Large intestine (tissue), 3 donors: ENCODE measurements at regions not wholly inside any gene's neighbourhood (a gene's known extent, or its start where the extent isn't known, plus 50 kb on each side); places are given as distances from the start of the nearest gene placed in this dataset.

Experiments used
- DNase-seq, 2 donors: peaks; one replicate each; pipeline versions ENCODE4 v3.0.0 to v3.0.0-alpha.2; 2013
- H3K27ac ChIP-seq: one replicate; pipeline ENCODE4 v1.5.1; 2013; ENCODE audit warnings: low read length
- H3K27me3 ChIP-seq: 2 replicates; pipeline ENCODE4 v1.6.1; 2013; ENCODE audit warnings: low read length; ENCODE audit not compliant: control insufficient read depth, insufficient read depth
- H3K36me3 ChIP-seq: 2 replicates; pipeline ENCODE4 v1.6.1; 2013; ENCODE audit warnings: low read length; ENCODE audit not compliant: control insufficient read depth, insufficient read depth
- H3K4me1 ChIP-seq: one replicate; pipeline ENCODE4 v1.6.1; 2013; ENCODE audit warnings: low read length; ENCODE audit not compliant: control insufficient read depth, insufficient read depth
- H3K4me3 ChIP-seq: one replicate; pipeline ENCODE4 v1.5.1; 2013; ENCODE audit warnings: low read length
- H3K9me3 ChIP-seq: one replicate; pipeline ENCODE4 v1.6.1; 2013; ENCODE audit warnings: mild to moderate bottlenecking, low read depth, low read length, moderate library complexity; ENCODE audit not compliant: control insufficient read depth
- WGBS: methylation state at CpG from one replicate; pipeline ENCODE4 v1.1.5; 2013; ENCODE audit warnings: low lambda C conversion rate; ENCODE audit not compliant: insufficient coverage; 5-methylcytosine and 5-hydroxymethylcytosine counted together

DNA sequence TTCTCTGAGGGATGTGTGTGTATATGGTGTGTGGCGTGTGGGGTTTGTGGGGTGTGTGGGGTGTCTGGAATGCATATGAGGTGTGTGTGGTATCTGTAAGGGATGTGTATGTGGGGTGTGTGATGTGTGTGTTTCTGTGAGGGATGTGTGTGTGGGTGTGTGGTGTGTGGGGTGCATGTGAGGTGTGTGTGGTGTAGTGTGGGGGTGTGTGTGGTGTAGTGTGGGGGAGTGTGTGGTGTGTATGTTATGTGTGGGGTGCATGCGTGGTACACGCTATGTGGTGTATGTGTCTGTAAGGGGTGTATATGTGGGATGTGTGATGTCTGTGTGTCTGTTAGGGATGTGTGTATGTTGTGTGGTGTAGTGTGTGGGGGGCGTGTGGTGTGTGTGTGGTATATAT is 300.0 kb downstream of the FGF9 start:
- no peak for DNase-seq
- H3K4me1 ChIP-seq = no peaks in the 10 kb centered on the region
- H3K27me3 ChIP-seq = no peaks in the 10 kb centered on the region
- no peaks in the 10 kb centered on the region for H3K9me3 ChIP-seq
- H3K4me3 ChIP-seq = no peak overlapping the region
- 93% methylated on average over 3 of the region's 4 CpGs for WGBS
- no peak overlapping the region for H3K27ac ChIP-seq
- H3K36me3 ChIP-seq = no peaks in the 10 kb centered on the region

DNA sequence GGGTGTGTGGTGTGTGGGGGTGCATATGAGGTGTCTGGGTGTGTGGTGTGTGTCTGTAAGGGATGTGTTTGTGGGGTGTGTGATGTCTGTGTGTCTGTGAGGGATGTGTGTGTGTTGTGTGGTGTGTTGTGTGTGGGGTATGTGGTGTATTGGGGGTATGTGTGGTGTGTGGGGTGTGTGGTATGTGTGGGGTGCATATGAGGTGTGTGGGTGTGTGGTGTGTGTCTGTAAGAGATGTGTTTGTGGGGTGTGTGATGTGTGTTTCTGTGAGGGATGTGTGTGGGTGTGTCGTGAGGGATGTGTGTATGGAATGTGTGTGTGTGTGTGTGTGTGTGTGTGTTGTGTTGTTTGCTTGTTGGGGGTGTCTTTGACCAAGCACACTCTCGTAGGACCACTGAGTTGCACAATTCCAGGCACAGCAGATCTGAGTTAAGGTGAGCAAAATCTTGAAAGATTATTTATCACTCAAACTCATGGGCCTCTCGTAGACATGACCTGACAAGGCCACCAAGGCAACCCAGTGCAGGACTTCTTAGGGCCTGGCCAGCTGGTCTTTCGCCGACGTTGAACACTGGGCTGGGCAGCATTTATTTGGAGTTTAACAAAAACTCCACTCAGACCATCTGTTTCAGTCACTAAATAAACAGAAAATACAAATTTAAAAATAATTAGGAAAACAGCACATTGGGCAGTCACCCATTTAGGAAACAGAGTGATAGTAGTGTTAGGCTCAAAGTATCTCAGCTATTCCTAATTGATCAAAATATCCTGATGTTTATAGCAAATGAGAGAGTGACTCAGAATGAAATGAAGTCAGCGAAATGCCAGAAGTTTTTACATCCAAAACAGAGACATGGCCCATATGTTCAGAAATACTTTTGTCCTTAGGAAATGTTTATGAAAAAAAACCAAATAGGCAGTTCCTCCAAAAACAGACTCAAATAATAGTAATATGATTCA is 301.1 kb downstream of the FGF9 start:
- Histone ChIP-seq H3K4me1 (no peaks in the 10 kb centered on the region), H3K4me3 (no peak overlapping the region), H3K27ac (peak overlapping the region; percentile 15), H3K9me3 (no peaks in the 10 kb centered on the region), H3K27me3 (no peaks in the 10 kb centered on the region), H3K36me3 (no peaks in the 10 kb centered on the region)
- peak; percentile 12 to 24 for DNase-seq
- 60% methylated on average over 1 of the region's 7 CpGs for WGBS

DNA sequence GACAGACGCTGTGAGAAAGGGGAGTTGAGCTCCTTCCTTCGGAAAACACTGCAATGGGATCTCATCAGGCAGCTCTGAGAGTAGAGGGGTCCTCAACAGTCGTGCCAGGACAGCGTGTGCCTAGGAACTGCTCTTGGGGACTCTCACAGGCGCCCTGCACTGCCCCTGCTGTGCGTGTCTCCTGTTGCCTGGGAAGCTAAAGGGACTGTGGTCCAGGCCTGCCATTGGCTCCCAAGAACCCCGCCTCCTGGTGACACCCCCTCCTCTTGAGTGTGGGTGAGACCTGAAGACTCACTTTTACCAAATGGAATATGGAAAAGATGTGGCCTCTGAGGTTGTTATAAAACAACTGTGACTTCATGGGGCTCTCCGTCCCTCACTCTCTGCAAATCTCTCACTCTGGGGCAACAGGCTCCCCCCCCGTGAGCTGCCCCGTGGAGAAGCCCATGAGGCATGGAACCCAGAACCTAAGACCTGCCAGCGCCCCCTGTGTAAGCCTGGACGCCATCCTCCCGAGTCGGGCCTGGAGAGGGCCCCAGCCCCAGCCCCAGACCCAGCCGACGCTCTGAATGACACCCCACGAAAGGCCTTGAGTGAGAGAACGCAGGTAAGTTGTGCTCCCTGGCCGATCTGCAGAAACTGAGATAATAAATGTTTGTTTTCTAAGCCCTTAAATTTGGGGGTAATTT is 302.7 kb downstream of the FGF9 start:
- no peak for DNase-seq
- no CpG with 5 or more reads among the region's 19 CpGs for WGBS
- Histone ChIP-seq H3K9me3 (no peaks in the 10 kb centered on the region), H3K36me3 (no peaks in the 10 kb centered on the region), H3K4me1 (no peaks in the 10 kb centered on the region), H3K27me3 (no peaks in the 10 kb centered on the region), H3K27ac (no peak overlapping the region), H3K4me3 (no peak overlapping the region)

DNA sequence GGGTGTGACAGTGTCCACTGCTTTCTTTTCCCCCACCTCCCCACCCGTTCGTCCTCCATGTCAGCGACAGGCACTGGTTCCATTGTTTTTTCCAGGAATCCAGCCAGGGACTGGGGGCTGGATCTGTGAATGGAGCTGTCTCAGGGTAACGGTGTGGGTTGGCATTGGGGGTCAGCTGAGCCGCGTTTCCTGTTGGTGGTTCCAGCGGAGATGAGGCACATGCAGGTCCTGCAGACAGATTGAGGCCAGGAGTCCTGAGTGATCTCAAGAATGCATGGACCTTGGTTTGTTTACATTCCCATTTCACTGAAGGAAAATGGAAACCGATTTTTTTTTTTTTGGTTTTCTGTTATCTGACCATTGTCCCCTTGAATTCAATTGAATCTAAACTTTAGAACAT is 303.9 kb downstream of the FGF9 start:
- no peak overlapping the region for H3K27ac ChIP-seq
- no peaks in the 10 kb centered on the region for H3K27me3 ChIP-seq
- WGBS = no CpG with 5 or more reads among the region's 8 CpGs
- no peaks in the 10 kb centered on the region for H3K4me1 ChIP-seq
- DNase-seq = no peak
- H3K36me3 ChIP-seq = no peaks in the 10 kb centered on the region
- no peak overlapping the region for H3K4me3 ChIP-seq
- no peaks in the 10 kb centered on the region for H3K9me3 ChIP-seq

DNA sequence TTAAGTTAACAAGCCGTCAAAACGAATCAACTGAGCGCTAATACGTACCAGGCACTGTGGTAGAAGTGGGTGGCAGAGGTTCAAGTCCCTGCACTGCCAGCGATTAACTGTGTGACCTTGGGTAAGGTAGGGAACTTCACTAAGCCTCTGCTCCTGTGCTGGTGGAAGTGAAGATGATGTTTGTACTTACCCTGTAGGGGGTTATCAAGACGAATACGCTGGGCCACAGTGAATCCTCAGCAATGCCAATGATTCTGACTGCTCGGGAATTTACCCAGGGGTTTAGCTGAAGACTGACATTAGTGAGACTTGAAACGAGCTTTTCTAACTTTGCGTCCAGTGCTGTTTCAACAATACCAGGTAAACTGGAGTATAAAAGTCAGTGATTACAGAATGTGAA is 305.3 kb downstream of the FGF9 start:
- no peaks in the 10 kb centered on the region for H3K36me3 ChIP-seq
- H3K27ac ChIP-seq = no peak overlapping the region
- H3K4me1 ChIP-seq = no peaks in the 10 kb centered on the region
- no peak for DNase-seq
- no peaks in the 10 kb centered on the region for H3K27me3 ChIP-seq
- WGBS = no CpG with 5 or more reads among the region's 10 CpGs
- H3K4me3 ChIP-seq = no peak overlapping the region
- no peaks in the 10 kb centered on the region for H3K9me3 ChIP-seq

DNA sequence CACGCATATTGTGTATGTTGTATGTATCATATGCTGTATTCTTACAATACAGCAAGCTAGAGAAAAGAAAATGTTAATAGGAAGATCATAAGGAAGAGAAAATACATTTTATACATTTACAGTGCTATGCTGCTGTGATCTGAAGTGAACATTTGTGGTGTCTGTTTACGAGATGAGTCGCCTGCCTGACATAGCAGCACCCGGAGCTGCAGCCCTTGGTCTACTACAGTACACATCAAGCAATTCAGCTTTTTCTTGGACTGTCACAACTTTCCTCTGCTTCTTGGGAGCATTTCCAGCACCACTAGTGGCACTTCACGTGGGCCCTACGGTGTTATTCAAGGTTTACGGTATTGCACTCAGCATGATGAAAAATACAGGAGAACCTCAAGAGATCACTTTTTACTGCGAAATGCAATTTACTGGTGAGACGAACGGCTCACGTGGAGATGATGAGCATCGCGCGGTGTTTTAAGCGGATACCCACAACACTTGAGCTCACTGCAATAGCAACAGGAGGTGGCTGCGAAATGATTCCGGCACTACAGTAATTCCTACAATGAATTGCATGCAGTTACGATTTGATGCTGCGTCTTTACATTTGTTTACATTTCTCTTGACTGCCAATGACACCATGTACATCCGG is 308.4 kb downstream of the FGF9 start:
- Histone ChIP-seq H3K9me3 (no peaks in the 10 kb centered on the region), H3K27ac (no peak overlapping the region), H3K4me1 (no peaks in the 10 kb centered on the region), H3K4me3 (no peak overlapping the region), H3K36me3 (no peaks in the 10 kb centered on the region), H3K27me3 (no peaks in the 10 kb centered on the region)
- DNase-seq = no peak
- 95% methylated on average over 6 of the region's 20 CpGs for WGBS

DNA sequence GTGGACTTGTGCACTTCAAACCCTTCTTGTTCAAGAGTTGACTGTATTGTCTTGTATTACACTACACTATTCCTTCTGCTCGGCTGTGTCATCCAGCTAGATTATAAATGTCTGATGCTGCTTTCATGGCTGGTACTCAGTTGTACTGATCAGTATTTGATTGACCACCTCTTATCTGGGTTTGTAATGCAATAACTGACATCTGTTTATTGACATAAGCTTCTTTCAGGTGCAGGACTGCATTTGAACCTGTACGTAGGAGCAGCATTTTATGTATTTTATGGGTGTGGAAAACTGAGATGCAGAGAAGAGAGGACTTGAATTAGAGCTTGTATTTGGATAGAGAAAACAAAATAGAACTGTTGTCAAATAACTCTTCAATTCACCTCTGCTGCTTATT is 309.2 kb downstream of the FGF9 start:
- H3K4me1 ChIP-seq = no peaks in the 10 kb centered on the region
- H3K27me3 ChIP-seq = no peaks in the 10 kb centered on the region
- H3K4me3 ChIP-seq = no peak overlapping the region
- WGBS = 56% methylated on average over 1 of the region's 2 CpGs
- H3K36me3 ChIP-seq = no peaks in the 10 kb centered on the region
- H3K9me3 ChIP-seq = no peaks in the 10 kb centered on the region
- no peak for DNase-seq
- H3K27ac ChIP-seq = no peak overlapping the region

DNA sequence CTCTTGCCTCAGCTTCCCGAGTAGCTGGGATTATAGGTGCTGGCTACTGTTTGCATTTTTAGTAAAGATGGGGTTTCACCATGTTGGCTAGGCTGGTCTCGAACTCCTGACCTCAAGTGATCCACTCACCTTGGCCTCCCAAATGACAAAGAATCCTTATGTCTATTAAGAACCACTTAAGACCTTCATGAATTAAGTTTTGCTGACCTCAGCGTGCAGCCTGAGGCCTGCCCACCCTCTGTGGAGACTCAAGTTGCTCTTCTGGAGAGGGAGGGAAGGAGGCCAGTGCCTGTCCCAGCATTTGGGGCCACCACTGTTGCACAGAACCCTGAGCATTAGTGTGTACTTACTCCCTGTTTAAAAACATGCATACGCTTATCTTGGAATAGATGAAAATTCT is 313.3 kb downstream of the FGF9 start:
- Histone ChIP-seq H3K27me3 (no peaks in the 10 kb centered on the region), H3K4me1 (no peaks in the 10 kb centered on the region), H3K9me3 (no peaks in the 10 kb centered on the region), H3K27ac (no peak overlapping the region), H3K4me3 (no peak overlapping the region), H3K36me3 (no peaks in the 10 kb centered on the region)
- no peak for DNase-seq
- WGBS = no CpG with 5 or more reads among the region's 4 CpGs

DNA sequence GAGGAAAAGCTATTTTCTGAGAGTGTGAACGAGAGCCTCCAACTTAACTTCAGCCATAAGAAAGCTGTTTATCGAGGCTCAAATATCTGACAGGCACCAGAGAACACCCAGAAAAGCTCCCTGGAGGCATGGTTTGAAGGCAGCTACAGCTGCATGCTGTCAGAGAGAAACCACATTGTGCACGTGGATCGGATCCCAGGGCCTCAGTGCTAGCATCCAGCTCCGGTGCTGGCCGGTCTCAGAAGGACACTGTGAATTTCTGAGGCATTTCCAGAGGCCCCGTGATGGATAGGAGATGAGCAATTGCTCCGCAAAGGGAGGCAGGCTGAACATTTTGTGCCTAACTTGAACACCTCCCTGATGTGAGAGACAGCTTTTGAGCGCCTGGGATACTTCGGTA is 315.7 kb downstream of the FGF9 start:
- no CpG with 5 or more reads among the region's 10 CpGs for WGBS
- Histone ChIP-seq H3K27ac (no peak overlapping the region), H3K4me1 (no peaks in the 10 kb centered on the region), H3K4me3 (no peak overlapping the region), H3K27me3 (no peaks in the 10 kb centered on the region), H3K9me3 (no peaks in the 10 kb centered on the region), H3K36me3 (no peaks in the 10 kb centered on the region)
- no peak for DNase-seq

DNA sequence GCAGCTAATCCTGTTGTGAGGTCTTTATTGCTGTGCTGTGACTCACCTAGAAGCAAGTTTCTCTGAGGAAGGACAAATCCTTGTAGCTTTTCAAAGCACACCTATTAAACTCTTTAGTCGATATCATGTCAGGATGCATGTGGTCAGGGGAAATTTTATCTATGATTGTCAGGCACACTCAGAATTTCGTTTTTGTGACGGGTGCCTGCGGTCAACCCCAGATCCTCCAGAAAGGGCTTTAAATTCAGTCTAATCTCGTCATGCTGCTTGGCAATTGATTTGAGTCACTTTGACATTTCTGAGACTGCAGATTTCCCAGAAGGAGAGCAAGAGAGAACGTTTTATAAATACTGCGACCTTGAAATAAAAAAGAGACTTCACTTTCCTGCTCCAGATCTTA is 316.9 kb downstream of the FGF9 start:
- WGBS = no CpG with 5 or more reads among the region's 7 CpGs
- DNase-seq = no peak
- H3K36me3 ChIP-seq = no peaks in the 10 kb centered on the region
- H3K9me3 ChIP-seq = no peaks in the 10 kb centered on the region
- H3K27ac ChIP-seq = no peak overlapping the region
- H3K27me3 ChIP-seq = no peaks in the 10 kb centered on the region
- H3K4me1 ChIP-seq = no peaks in the 10 kb centered on the region
- H3K4me3 ChIP-seq = no peak overlapping the region
